H1 (cell line): ENCODE measurements at regions not wholly inside any gene's neighbourhood (a gene's known extent, or its start where the extent isn't known, plus 50 kb on each side); places are given as distances from the start of the nearest gene placed in this dataset.

Experiments
- CTCF ChIA-PET: fragments of 300-600 bp; sonication (Branson Sonifier 250); formaldehyde crosslinking; loops from one replicate; lab custom pipeline; 2021; ENCODE audit not compliant: partially characterized antibody; lab: Charles Lee
- POLR2A ChIA-PET: fragments of 300-600 bp; sonication (Branson Sonifier 250); formaldehyde crosslinking; loops from one replicate; lab custom pipeline; 2021; ENCODE audit warnings: inconsistent platforms; ENCODE audit not compliant: partially characterized antibody; lab: Charles Lee
- DNase-seq, 2 experiments: peaks; one replicate each; pipeline versions ENCODE4 v3.0.0 to v3.0.0-alpha.2; 2010 to 2022; ENCODE audit warnings: low spot score in 2 of 2, low read depth in 1 of 2, mixed read lengths in 1 of 2
- FAIRE-seq: peaks from 2 replicates; lab custom pipeline; 2011; peaks lifted over from hg19 to GRCh38; lab: Jason Lieb, UNC
- H2AFZ ChIP-seq: 2 replicates; pipeline ENCODE4 v1.8.1; 2012; ENCODE audit warnings: low read length, inconsistent platforms
- H2AK5ac ChIP-seq: 2 replicates; pipeline ENCODE4 v1.6.1; 2013; ENCODE audit warnings: low read depth, low read length
- H2BK120ac ChIP-seq: replicated peaks from 2 replicates; pipeline ENCODE3; 2013; ENCODE audit warnings: low read depth, low read length, inconsistent platforms
- H2BK12ac ChIP-seq: 2 replicates; pipeline ENCODE4 v1.6.1; 2013; ENCODE audit warnings: low read depth, low read length
- H2BK15ac ChIP-seq: 2 replicates; pipeline ENCODE4 v1.6.1; 2013; ENCODE audit warnings: low read length
- H2BK20ac ChIP-seq: 2 replicates; pipeline ENCODE4 v1.6.1; 2013; ENCODE audit warnings: low read length
- H2BK5ac ChIP-seq: 2 replicates; pipeline ENCODE4 v1.6.1; 2013; ENCODE audit warnings: low read depth, low read length
- H3K14ac ChIP-seq: 2 replicates; pipeline ENCODE4 v1.6.1; 2013; ENCODE audit warnings: inconsistent platforms; ENCODE audit not compliant: insufficient read length
- H3K18ac ChIP-seq: 2 replicates; pipeline ENCODE4 v1.6.1; 2013; ENCODE audit warnings: low read length; ENCODE audit errors: extremely low read depth
- H3K23ac ChIP-seq: 2 replicates; pipeline ENCODE4 v1.6.1; 2013; ENCODE audit warnings: inconsistent platforms; ENCODE audit not compliant: insufficient read length
- H3K23me2 ChIP-seq: 2 replicates; pipeline ENCODE4 v1.6.1; 2013; ENCODE audit warnings: low read depth, low read length
- H3K27ac ChIP-seq: 2 replicates; pipeline ENCODE4 v1.6.1; 2011; ENCODE audit warnings: low read depth, low read length, inconsistent platforms
- H3K27me3 ChIP-seq, 4 experiments: replicated peaks in 1 of 4; 1 replicate in 1 of 4; 2 replicates in 3 of 4; pipeline versions ENCODE4 v1.6.1 to v1.8.1; 2011 to 2013; ENCODE audit warnings: low read length in 3 of 4, mild to moderate bottlenecking in 3 of 4, inconsistent platforms in 2 of 4, mixed read lengths in 2 of 4, moderate library complexity in 1 of 4; ENCODE audit not compliant: control insufficient read depth in 3 of 4, insufficient read depth in 3 of 4; ENCODE audit errors: extremely low read depth in 1 of 4
- H3K36me3 ChIP-seq, 4 experiments: 2 replicates each; pipeline versions ENCODE4 v1.6.1 to v1.8.1; 2011 to 2013; ENCODE audit warnings: mild to moderate bottlenecking in 4 of 4, low read length in 3 of 4, moderate library complexity in 2 of 4, control low read depth in 1 of 4, inconsistent platforms in 1 of 4; ENCODE audit not compliant: insufficient read depth in 4 of 4, control insufficient read depth in 2 of 4
- H3K4ac ChIP-seq: replicated peaks from 2 replicates; pipeline ENCODE3; 2013; ENCODE audit warnings: low read length, low read depth, mixed read lengths, inconsistent platforms; ENCODE audit not compliant: insufficient read length
- H3K4me1 ChIP-seq, 4 experiments: replicated peaks in 1 of 4; 1 replicate in 1 of 4; 2 replicates in 3 of 4; pipeline versions ENCODE4 v1.6.1 to v1.8.1; 2011 to 2013; ENCODE audit warnings: low read length in 3 of 4, inconsistent platforms in 2 of 4, mixed read lengths in 1 of 4; ENCODE audit not compliant: insufficient read depth in 4 of 4, control insufficient read depth in 3 of 4
- H3K4me2 ChIP-seq, 2 experiments: 2 replicates each; pipeline versions ENCODE4 v1.6.1 to v1.8.1; 2011 to 2013; ENCODE audit warnings: low read depth in 2 of 2, low read length in 2 of 2, control low read depth in 1 of 2, inconsistent platforms in 1 of 2, mild to moderate bottlenecking in 1 of 2; ENCODE audit not compliant: insufficient read depth in 1 of 2
- H3K4me3 ChIP-seq, 4 experiments: fragments of 200-600, 300-600 bp in 1 of 4; sonication (generic), shearing (Covaris generic), sonication (Bioruptor Twin) in 1 of 4; 2 replicates each; pipeline versions ENCODE4 v1.5.1 to v1.8.1; 2011 to 2016; ENCODE audit warnings: low read length in 4 of 4, low read depth in 3 of 4, control low read depth in 2 of 4, inconsistent platforms in 2 of 4, mild to moderate bottlenecking in 2 of 4, mixed read lengths in 1 of 4, moderate library complexity in 1 of 4; ENCODE audit not compliant: insufficient read depth in 2 of 4; ENCODE audit errors: extremely low read depth in 1 of 4
- H3K56ac ChIP-seq: replicated peaks from 2 replicates; pipeline ENCODE3; 2013; ENCODE audit warnings: low read depth, mild to moderate bottlenecking, mixed read lengths, low read length, inconsistent platforms; ENCODE audit not compliant: insufficient read length
- H3K79me1 ChIP-seq: 2 replicates; pipeline ENCODE4 v1.6.1; 2013; ENCODE audit warnings: low read depth, low read length, control low read depth
- H3K79me2 ChIP-seq, 2 experiments: 2 replicates each; pipeline versions ENCODE4 v1.6.1 to v1.8.1; 2012 to 2013; ENCODE audit warnings: low read length in 2 of 2, mild to moderate bottlenecking in 2 of 2, inconsistent platforms in 1 of 2; ENCODE audit not compliant: insufficient read depth in 2 of 2, control insufficient read depth in 1 of 2
- H3K9ac ChIP-seq, 4 experiments: replicated peaks in 1 of 4; 1 replicate in 1 of 4; 2 replicates in 3 of 4; pipeline versions ENCODE4 v1.6.1 to v1.8.1; 2011 to 2013; ENCODE audit warnings: low read depth in 3 of 4, low read length in 3 of 4, control low read depth in 2 of 4, mild to moderate bottlenecking in 2 of 4, moderate library complexity in 2 of 4, inconsistent platforms in 1 of 4; ENCODE audit errors: extremely low read depth in 1 of 4
- H3K9me3 ChIP-seq, 2 experiments: 2 replicates each; pipeline versions ENCODE4 v1.6.1 to v1.8.1; 2012 to 2013; ENCODE audit warnings: mild to moderate bottlenecking in 2 of 2, moderate library complexity in 2 of 2, control low read depth in 1 of 2, inconsistent platforms in 1 of 2, low read depth in 1 of 2, low read length in 1 of 2, mixed read lengths in 1 of 2; ENCODE audit not compliant: insufficient read depth in 2 of 2
- H4K20me1 ChIP-seq, 2 experiments: replicated peaks in 1 of 2; 2 replicates each; pipeline versions ENCODE3 to v1.8.1; 2011 to 2013; ENCODE audit warnings: inconsistent platforms in 2 of 2, low read length in 2 of 2, mild to moderate bottlenecking in 1 of 2; ENCODE audit not compliant: insufficient read depth in 2 of 2, control insufficient read depth in 1 of 2
- H4K5ac ChIP-seq: 2 replicates; pipeline ENCODE4 v1.6.1; 2013; ENCODE audit warnings: low read length, low read depth, mixed read lengths, inconsistent platforms; ENCODE audit not compliant: insufficient read length
- H4K8ac ChIP-seq: 2 replicates; pipeline ENCODE4 v1.8.0; 2013; ENCODE audit warnings: mild to moderate bottlenecking, moderate library complexity, low read length, inconsistent platforms; ENCODE audit not compliant: insufficient read depth; ENCODE audit errors: extremely low read depth
- H4K91ac ChIP-seq: replicated peaks from 2 replicates; pipeline ENCODE3; 2013; ENCODE audit warnings: low read length, mixed read lengths, inconsistent platforms; ENCODE audit not compliant: insufficient read length
- CBX5 ChIP-seq: fragments of 300-800, 300-1000 bp; sonication (generic); IDR thresholded peaks from 2 replicates; pipeline ENCODE4 v1.7.1; 2016; ENCODE audit warnings: antibody characterized with exemption, low read length, low read depth
- NRF1 ChIP-seq: IDR thresholded peaks from 2 replicates; pipeline ENCODE4 v1.6.1; 2011; ENCODE audit warnings: mild to moderate bottlenecking, low read depth, low read length, improper control_type of control experiment
- POU5F1 ChIP-seq: IDR thresholded peaks from 2 replicates; pipeline ENCODE4 v1.6.1; 2011; ENCODE audit warnings: low read depth, mild to moderate bottlenecking, low read length, moderate library complexity
- SAP30 ChIP-seq: fragments of 300-600 bp; sonication (generic); IDR thresholded peaks from 2 replicates; pipeline ENCODE4 v1.7.1; 2012; ENCODE audit warnings: low read length, moderate library complexity, mild to moderate bottlenecking, inconsistent platforms; ENCODE audit not compliant: insufficient read depth, insufficient replicate concordance
- TAF1 ChIP-seq: IDR thresholded peaks from 2 replicates; pipeline ENCODE4 v1.6.1; 2011; ENCODE audit warnings: mild to moderate bottlenecking, low read depth, low read length
- TAF7 ChIP-seq: optimal IDR thresholded peaks from 2 replicates; pipeline ENCODE3; 2011; ENCODE audit warnings: low read depth, mild to moderate bottlenecking, inconsistent platforms, low read length, moderate library complexity, borderline replicate concordance
- TEAD4 ChIP-seq: IDR thresholded peaks from 2 replicates; pipeline ENCODE4 v1.6.1; 2012; ENCODE audit warnings: low read depth, low read length, inconsistent platforms, mixed read lengths
- WGBS, 2 experiments: shearing (Covaris generic) in 1 of 2; methylation state at CpG; one replicate each; pipeline versions ENCODE4 v1.1.6 to v1.1.7; 2013 to 2015; ENCODE audit warnings: low lambda C conversion rate in 2 of 2, mixed read lengths in 2 of 2, inconsistent platforms in 1 of 2, low coverage in 1 of 2, missing lambda C conversion rate in 1 of 2; ENCODE audit not compliant: insufficient replicate concordance in 2 of 2, insufficient coverage in 1 of 2, insufficient read length in 1 of 2; ENCODE audit errors: extremely low coverage in 1 of 2, missing lambda C conversion rate in 1 of 2; 5-methylcytosine and 5-hydroxymethylcytosine counted together

- no peak overlapping the region for H4K91ac ChIP-seq
- no peak overlapping the region for H2BK12ac ChIP-seq
- no peak overlapping the region for H4K5ac ChIP-seq
- H3K79me2 ChIP-seq = no peaks in the 10 kb centered on the region
- H3K36me3 ChIP-seq = no peaks in the 10 kb centered on the region
- H3K9me3 ChIP-seq = no peaks in the 10 kb centered on the region
- ChIA-PET POLR2A (no interaction called here), CTCF (interaction anchor here (0.8 to 4.6 kb wide), 4 partner anchors 10 to 87 kb away, joined by 3 to 46 read pairs (median 3); no protein-coding TSS in a partner anchor)
- H3K4me3 ChIP-seq = no peak overlapping the region
- H2BK5ac ChIP-seq = no peak overlapping the region
- no peak overlapping the region for H2BK15ac ChIP-seq
- no peaks in the 10 kb centered on the region for H3K79me1 ChIP-seq
- no peak for DNase-seq
- H3K27ac ChIP-seq = no peak overlapping the region
- H2BK20ac ChIP-seq = no peak overlapping the region
- H3K27me3 ChIP-seq = no peaks in the 10 kb centered on the region
- no peaks in the 10 kb centered on the region for H4K20me1 ChIP-seq
- no peak overlapping the region for H3K56ac ChIP-seq
- H3K18ac ChIP-seq = no peak overlapping the region
- no peak overlapping the region for H3K23ac ChIP-seq
- no peak overlapping the region for H4K8ac ChIP-seq
- H3K4ac ChIP-seq = no peak overlapping the region
- 89% methylated on average over 4 of the region's 4 CpGs; no CpG with 5 or more reads in 1 of the 2 experiments for WGBS, 2 experiments
- H2AK5ac ChIP-seq = no peak overlapping the region
- H2AFZ ChIP-seq = no peak overlapping the region
- FAIRE-seq = no peak
- H3K9ac ChIP-seq = no peak overlapping the region
- no peak overlapping the region for H2BK120ac ChIP-seq
- H3K23me2 ChIP-seq = no peaks in the 10 kb centered on the region; the same call in 1 of the 2 replicates
- no peak overlapping the region for H3K4me2 ChIP-seq
- H3K4me1 ChIP-seq = no peaks in the 10 kb centered on the region; a peak in 1 of 7 replicates
- H3K14ac ChIP-seq = no peak overlapping the region
- TF ChIP-seq TAF1 (no peak), TEAD4 (no peak), SAP30 (no peak), TAF7 (no peak), CBX5 (no peak), POU5F1 (no peak), NRF1 (no peak)
Measured at GRCh38 chr2:216274194-216274840, 98.0 kb downstream of the MARCHF4 start.
